Endothelial cell of umbilical vein (primary cell): ENCODE measurements at regions not wholly inside any gene's neighbourhood (a gene's known extent, or its start where the extent isn't known, plus 50 kb on each side); places are given as distances from the start of the nearest gene placed in this dataset.

Experiments used
- CTCF ChIP-seq, 2 donors: IDR thresholded peaks; 1 replicate in 1 of 2; 2 replicates in 1 of 2; pipeline ENCODE4 v1.5.1; 2011; ENCODE audit warnings: low read length in 2 of 2, mild to moderate bottlenecking in 2 of 2, moderate library complexity in 2 of 2, control low read depth in 1 of 2, inconsistent platforms in 1 of 2, low read depth in 1 of 2; ENCODE audit not compliant: insufficient read depth in 1 of 2; ENCODE audit errors: extremely low read depth in 1 of 2
- EZH2 ChIP-seq: IDR thresholded peaks from 2 replicates; pipeline ENCODE4 v1.6.1; 2012; ENCODE audit warnings: borderline replicate concordance, low read depth, mild to moderate bottlenecking, moderate library complexity, low read length, inconsistent platforms; ENCODE audit not compliant: severe bottlenecking
- FOS ChIP-seq: IDR thresholded peaks from 2 replicates; pipeline ENCODE4 v1.6.1; 2011; ENCODE audit warnings: mild to moderate bottlenecking, low read length, moderate library complexity, borderline replicate concordance; ENCODE audit not compliant: insufficient read depth
- GATA2 ChIP-seq: IDR thresholded peaks from 2 replicates; pipeline ENCODE4 v1.7.0; 2011; ENCODE audit warnings: low read depth, mild to moderate bottlenecking, moderate library complexity, mixed read lengths, low read length; ENCODE audit not compliant: insufficient read length, insufficient read depth
- JUN ChIP-seq: IDR thresholded peaks from 2 replicates; pipeline ENCODE4 v1.6.1; 2011; ENCODE audit warnings: borderline replicate concordance, low read depth; ENCODE audit not compliant: insufficient read length, insufficient read depth
- MAX ChIP-seq: IDR thresholded peaks from 2 replicates; pipeline ENCODE4 v1.6.1; 2011; ENCODE audit not compliant: insufficient read depth, insufficient read length
- MYC ChIP-seq: IDR thresholded peaks from one replicate; pipeline ENCODE4 v1.6.1; 2011; ENCODE audit warnings: mild to moderate bottlenecking, low read depth, low read length
- POLR2A ChIP-seq: IDR thresholded peaks from 2 replicates; pipeline ENCODE4 v1.6.1; 2012; ENCODE audit warnings: low read depth, mild to moderate bottlenecking, control low read depth, low read length
- POLR2AphosphoS5 ChIP-seq: IDR thresholded peaks from 2 replicates; pipeline ENCODE4 v1.6.1; 2012; ENCODE audit warnings: low read depth, mild to moderate bottlenecking, control low read depth, low read length, moderate library complexity; ENCODE audit not compliant: insufficient read depth

- TF ChIP-seq POLR2A (no peak), CTCF (IDR thresholded peaks at IDR 0.05; ENCODE audit: extremely low read depth in 1 of 2, insufficient read depth in 1 of 2, low read depth in 1 of 2, low read length in 2 of 2) (no peak), JUN (no peak), EZH2 (no peak), MAX (no peak), FOS (no peak), POLR2AphosphoS5 (no peak), GATA2 (no peak), MYC (no peak)
Observed at GRCh38 chr22:27087051-27087450, 429.7 kb downstream of the MIAT start.
